K562 (cell line): ENCODE measurements at regions not wholly inside any gene's neighbourhood (a gene's known extent, or its start where the extent isn't known, plus 50 kb on each side); places are given as distances from the start of the nearest gene placed in this dataset.

Source experiments
- JUN ChIP-seq, 2 experiments: sonication (generic) in 1 of 2; formaldehyde crosslinking in 1 of 2; IDR thresholded peaks; 2 replicates each; pipeline versions ENCODE4 v1.6.1 to v1.8.0; 2012 to 2022; ENCODE audit warnings: borderline replicate concordance in 2 of 2, mild to moderate bottlenecking in 2 of 2, improper control_type of control experiment in 1 of 2, low read depth in 1 of 2, low read length in 1 of 2, missing genetic modification reagents in 1 of 2
- SUPT5H ChIP-seq: fragments of 450-650 bp; IDR thresholded peaks from 2 replicates; pipeline ENCODE4 v1.6.1; 2016
- TAF1 ChIP-seq: IDR thresholded peaks from 2 replicates; pipeline ENCODE4 v1.6.1; 2011; ENCODE audit warnings: mild to moderate bottlenecking, low read length, moderate library complexity; ENCODE audit not compliant: insufficient read depth, control insufficient read depth, severe bottlenecking; ENCODE audit errors: extremely low read depth
- TF ChIP-seq, protein P1 (sequence below), 3 experiments: IDR thresholded peaks in 2 of 3; conservative IDR thresholded peaks in 1 of 3; 2 replicates each; pipeline ENCODE4 v1.5.1; 2011 to 2012; ENCODE audit warnings: low read length in 3 of 3, mild to moderate bottlenecking in 3 of 3, control low read depth in 2 of 3, improper control_type of control experiment in 1 of 3, inconsistent platforms in 1 of 3, low read depth in 1 of 3, mixed read lengths in 1 of 3, moderate library complexity in 1 of 3; ENCODE audit not compliant: insufficient read depth in 2 of 3

DNA sequence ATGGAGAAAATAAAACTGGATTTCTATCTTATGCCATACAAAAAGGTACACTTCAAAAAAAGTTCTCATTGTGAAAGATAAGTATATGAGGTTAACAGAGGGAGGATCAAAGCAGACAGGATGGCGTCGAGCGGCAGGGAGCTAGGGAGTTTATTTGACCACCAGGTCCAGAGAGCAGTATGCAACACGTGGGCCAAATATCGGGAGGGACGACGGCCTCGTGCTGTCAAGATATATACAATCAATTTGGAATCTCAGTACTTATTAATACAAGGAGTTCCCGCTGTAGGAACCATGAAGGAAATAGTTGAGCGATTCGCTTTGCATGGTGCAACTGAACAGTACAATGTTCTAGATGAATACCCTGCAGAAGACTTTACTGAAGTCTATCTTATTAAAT is 1069.4 kb upstream of the INTU start:
- TF ChIP-seq JUN (IDR thresholded peaks at IDR 0.05; ENCODE audit: borderline replicate concordance, low read depth, low read length) (no peak), JUN (CRISPR knock-in tag; IDR thresholded peaks at IDR 0.05; ENCODE audit: borderline replicate concordance) (no peak), SUPT5H (no peak), TAF1 (no peak)
- TF ChIP-seq, protein P1, sequence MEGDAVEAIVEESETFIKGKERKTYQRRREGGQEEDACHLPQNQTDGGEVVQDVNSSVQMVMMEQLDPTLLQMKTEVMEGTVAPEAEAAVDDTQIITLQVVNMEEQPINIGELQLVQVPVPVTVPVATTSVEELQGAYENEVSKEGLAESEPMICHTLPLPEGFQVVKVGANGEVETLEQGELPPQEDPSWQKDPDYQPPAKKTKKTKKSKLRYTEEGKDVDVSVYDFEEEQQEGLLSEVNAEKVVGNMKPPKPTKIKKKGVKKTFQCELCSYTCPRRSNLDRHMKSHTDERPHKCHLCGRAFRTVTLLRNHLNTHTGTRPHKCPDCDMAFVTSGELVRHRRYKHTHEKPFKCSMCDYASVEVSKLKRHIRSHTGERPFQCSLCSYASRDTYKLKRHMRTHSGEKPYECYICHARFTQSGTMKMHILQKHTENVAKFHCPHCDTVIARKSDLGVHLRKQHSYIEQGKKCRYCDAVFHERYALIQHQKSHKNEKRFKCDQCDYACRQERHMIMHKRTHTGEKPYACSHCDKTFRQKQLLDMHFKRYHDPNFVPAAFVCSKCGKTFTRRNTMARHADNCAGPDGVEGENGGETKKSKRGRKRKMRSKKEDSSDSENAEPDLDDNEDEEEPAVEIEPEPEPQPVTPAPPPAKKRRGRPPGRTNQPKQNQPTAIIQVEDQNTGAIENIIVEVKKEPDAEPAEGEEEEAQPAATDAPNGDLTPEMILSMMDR (IDR thresholded peaks at IDR 0.05 in 2 of 3, conservative IDR thresholded peaks at IDR 0.05 in 1 of 3; ENCODE audit: insufficient read depth in 2 of 3, low read depth in 1 of 3, low read length in 3 of 3) = no peak
